OCI-LY7 (cell line): ENCODE measurements at regions not wholly inside any gene's neighbourhood (a gene's known extent, or its start where the extent isn't known, plus 50 kb on each side); places are given as distances from the start of the nearest gene placed in this dataset.

Experiments
- EZH2phosphoT487 ChIP-seq: fragments of 200-600 bp; sonication (generic); IDR thresholded peaks from 2 replicates; pipeline ENCODE4 v1.6.1; 2018; ENCODE audit warnings: low read depth, borderline replicate concordance, mild to moderate bottlenecking, mixed run types, antibody characterized with exemption, low read length, moderate library complexity, mixed read lengths
- TF ChIP-seq, protein P1 (sequence below): fragments of 200-600 bp; sonication (generic); conservative IDR thresholded peaks from 2 replicates; pipeline ENCODE4 v1.5.1; 2014; ENCODE audit warnings: mild to moderate bottlenecking, antibody characterized with exemption, low read length, moderate library complexity, mixed read lengths

DNA sequence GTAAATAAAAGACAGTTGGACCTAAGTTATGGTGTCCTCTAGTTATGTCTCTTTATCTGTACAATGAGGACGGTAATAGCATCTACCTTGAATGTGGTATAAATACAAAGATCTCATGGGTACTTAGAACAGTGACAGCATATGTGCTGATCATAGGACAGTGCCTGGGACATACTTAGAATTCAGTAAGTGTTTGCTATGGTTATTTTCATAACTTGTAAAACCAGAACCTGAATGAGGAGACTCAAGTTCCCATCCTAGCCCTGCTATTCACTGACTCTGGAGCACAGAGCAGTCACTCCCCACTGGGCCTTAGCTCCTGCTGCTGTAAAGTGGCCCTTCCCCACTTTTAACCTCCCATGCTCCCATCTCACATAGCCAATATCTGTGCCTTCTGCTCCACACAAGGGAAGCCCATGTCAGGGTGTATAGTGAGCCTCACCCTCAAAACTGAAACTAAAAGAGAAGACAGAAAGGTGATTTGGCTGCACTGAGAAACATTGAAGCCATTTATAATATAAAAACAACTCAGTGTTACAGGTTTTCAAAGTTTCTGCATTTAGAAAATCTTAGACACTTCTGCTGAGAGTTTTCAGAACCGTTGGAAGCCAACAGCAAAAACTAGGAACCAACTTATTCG, 225.4 kb upstream of the UBE2E2 start:
- TF ChIP-seq, protein P1, sequence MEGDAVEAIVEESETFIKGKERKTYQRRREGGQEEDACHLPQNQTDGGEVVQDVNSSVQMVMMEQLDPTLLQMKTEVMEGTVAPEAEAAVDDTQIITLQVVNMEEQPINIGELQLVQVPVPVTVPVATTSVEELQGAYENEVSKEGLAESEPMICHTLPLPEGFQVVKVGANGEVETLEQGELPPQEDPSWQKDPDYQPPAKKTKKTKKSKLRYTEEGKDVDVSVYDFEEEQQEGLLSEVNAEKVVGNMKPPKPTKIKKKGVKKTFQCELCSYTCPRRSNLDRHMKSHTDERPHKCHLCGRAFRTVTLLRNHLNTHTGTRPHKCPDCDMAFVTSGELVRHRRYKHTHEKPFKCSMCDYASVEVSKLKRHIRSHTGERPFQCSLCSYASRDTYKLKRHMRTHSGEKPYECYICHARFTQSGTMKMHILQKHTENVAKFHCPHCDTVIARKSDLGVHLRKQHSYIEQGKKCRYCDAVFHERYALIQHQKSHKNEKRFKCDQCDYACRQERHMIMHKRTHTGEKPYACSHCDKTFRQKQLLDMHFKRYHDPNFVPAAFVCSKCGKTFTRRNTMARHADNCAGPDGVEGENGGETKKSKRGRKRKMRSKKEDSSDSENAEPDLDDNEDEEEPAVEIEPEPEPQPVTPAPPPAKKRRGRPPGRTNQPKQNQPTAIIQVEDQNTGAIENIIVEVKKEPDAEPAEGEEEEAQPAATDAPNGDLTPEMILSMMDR: no peak
- no peak for TF ChIP-seq EZH2phosphoT487
